WTC11 (cell line): ENCODE measurements at regions not wholly inside any gene's neighbourhood (a gene's known extent, or its start where the extent isn't known, plus 50 kb on each side); places are given as distances from the start of the nearest gene placed in this dataset.

ENCODE experiments used
- ATAC-seq: fragments of 200-7000 bp; cut with Tn5 transposase; 2 replicates; pipeline ENCODE4 v1.10.0; 2021; ENCODE audit warnings: mild to moderate bottlenecking, moderate library complexity
- CTCF ChIA-PET: fragments of 300-600 bp; sonication (Branson Sonifier 250); formaldehyde crosslinking; loops from one replicate; lab custom pipeline; 2021; ENCODE audit warnings: antibody characterized with exemption; lab: Charles Lee
- POLR2A ChIA-PET: fragments of 350-600 bp; sonication (Branson Sonifier 250); formaldehyde crosslinking; loops from one replicate; lab custom pipeline; 2021; ENCODE audit warnings: antibody characterized with exemption; lab: Charles Lee
- DNase-seq: peaks from one replicate; pipeline ENCODE4 v3.0.0; 2021; ENCODE audit warnings: low spot score
- H3K27ac Mint-ChIP-seq: 2 replicates; pipeline ENCODE4 v1.8.0; 2021; ENCODE audit warnings: mixed read lengths
- H3K27me3 Mint-ChIP-seq: 2 replicates; pipeline ENCODE4 v1.8.0; 2021; ENCODE audit warnings: low read depth, mild to moderate bottlenecking, moderate library complexity, mixed read lengths
- H3K36me3 Mint-ChIP-seq: 2 replicates; pipeline ENCODE4 v1.8.0; 2021; ENCODE audit warnings: mixed read lengths
- H3K4me1 Mint-ChIP-seq: 2 replicates; pipeline ENCODE4 v1.8.0; 2022; ENCODE audit warnings: mixed read lengths
- H3K4me3 Mint-ChIP-seq: 2 replicates; pipeline ENCODE4 v1.8.0; 2021; ENCODE audit warnings: mild to moderate bottlenecking, moderate library complexity, mixed read lengths
- H3K9me3 Mint-ChIP-seq: 2 replicates; pipeline ENCODE4 v1.8.0; 2021; ENCODE audit warnings: mixed read lengths
- ARID4B ChIP-seq: sonication (generic); formaldehyde crosslinking; IDR thresholded peaks from 2 replicates; pipeline ENCODE4 v1.8.0; 2023; ENCODE audit warnings: missing genetic modification reagents, mild to moderate bottlenecking, borderline replicate concordance
- CREB1 ChIP-seq: sonication (generic); formaldehyde crosslinking; IDR thresholded peaks from 2 replicates; pipeline ENCODE4 v1.8.0; 2023; ENCODE audit warnings: mild to moderate bottlenecking, missing genetic modification reagents
- CREM ChIP-seq: sonication (generic); formaldehyde crosslinking; IDR thresholded peaks from 2 replicates; pipeline ENCODE4 v1.8.1; 2022; ENCODE audit warnings: mild to moderate bottlenecking, missing genetic modification reagents, moderate library complexity
- EMX1 ChIP-seq: fragments of 250-450 bp; sonication (Bioruptor Pico); IDR thresholded peaks from 2 replicates; pipeline ENCODE4 v1.8.0; 2021; ENCODE audit warnings: mild to moderate bottlenecking
- ESRRA ChIP-seq: sonication (generic); formaldehyde crosslinking; IDR thresholded peaks from 2 replicates; pipeline ENCODE4 v1.8.1; 2022; ENCODE audit warnings: mild to moderate bottlenecking, missing genetic modification reagents, borderline replicate concordance
- FOXP1 ChIP-seq: sonication (generic); formaldehyde crosslinking; IDR thresholded peaks from 2 replicates; pipeline ENCODE4 v1.8.0; 2022; ENCODE audit warnings: missing genetic modification reagents, mild to moderate bottlenecking, moderate library complexity, borderline replicate concordance
- GABPB1 ChIP-seq: sonication (generic); formaldehyde crosslinking; IDR thresholded peaks from 2 replicates; pipeline ENCODE4 v1.8.1; 2023; ENCODE audit warnings: mild to moderate bottlenecking, missing genetic modification reagents
- IRF2 ChIP-seq: sonication (generic); formaldehyde crosslinking; IDR thresholded peaks from 2 replicates; pipeline ENCODE4 v1.8.0; 2022; ENCODE audit warnings: low read depth, missing genetic modification reagents, borderline replicate concordance
- KAT7 ChIP-seq: sonication (generic); formaldehyde crosslinking; IDR thresholded peaks from 2 replicates; pipeline ENCODE4 v1.8.1; 2023; ENCODE audit warnings: missing genetic modification reagents, mild to moderate bottlenecking, borderline replicate concordance
- NFATC4 ChIP-seq: fragments of 250-450 bp; sonication (Bioruptor Pico); IDR thresholded peaks from 2 replicates; pipeline ENCODE4 v1.9.0; 2021; ENCODE audit warnings: mild to moderate bottlenecking
- PREB ChIP-seq: sonication (generic); formaldehyde crosslinking; IDR thresholded peaks from 2 replicates; pipeline ENCODE4 v1.8.1; 2022; ENCODE audit warnings: mild to moderate bottlenecking, missing genetic modification reagents, moderate library complexity, borderline replicate concordance
- PRRX2 ChIP-seq: fragments of 250-450 bp; sonication (Bioruptor Pico); IDR thresholded peaks from 2 replicates; pipeline ENCODE4 v1.8.0; 2021; ENCODE audit warnings: mild to moderate bottlenecking
- RELA ChIP-seq: sonication (generic); formaldehyde crosslinking; IDR thresholded peaks from 2 replicates; pipeline ENCODE4 v1.8.1; 2022; ENCODE audit warnings: missing genetic modification reagents, mild to moderate bottlenecking, borderline replicate concordance
- TCF7 ChIP-seq: sonication (generic); formaldehyde crosslinking; IDR thresholded peaks from 2 replicates; pipeline ENCODE4 v1.8.0; 2022; ENCODE audit warnings: mild to moderate bottlenecking, low read depth, missing genetic modification reagents, moderate library complexity
- TEAD1 ChIP-seq: sonication (generic); formaldehyde crosslinking; IDR thresholded peaks from 2 replicates; pipeline ENCODE4 v1.8.0; 2022; ENCODE audit warnings: mild to moderate bottlenecking, missing genetic modification reagents
- ZNF219 ChIP-seq: sonication (generic); formaldehyde crosslinking; IDR thresholded peaks from 2 replicates; pipeline ENCODE4 v1.8.0; 2023; ENCODE audit warnings: missing genetic modification reagents, mild to moderate bottlenecking, borderline replicate concordance
- ZNF263 ChIP-seq: sonication (generic); formaldehyde crosslinking; IDR thresholded peaks from 2 replicates; pipeline ENCODE4 v1.8.1; 2022; ENCODE audit warnings: low read depth, mild to moderate bottlenecking, moderate library complexity, missing genetic modification reagents
- TF ChIP-seq, protein P1 (sequence below): sonication (generic); formaldehyde crosslinking; IDR thresholded peaks from 2 replicates; pipeline ENCODE4 v1.8.1; 2023; ENCODE audit warnings: mild to moderate bottlenecking, moderate library complexity, missing genetic modification reagents
- TF ChIP-seq, protein P2 (sequence below): sonication (generic); formaldehyde crosslinking; IDR thresholded peaks from 2 replicates; pipeline ENCODE4 v1.8.0; 2022; ENCODE audit warnings: mild to moderate bottlenecking, missing genetic modification reagents

DNA sequence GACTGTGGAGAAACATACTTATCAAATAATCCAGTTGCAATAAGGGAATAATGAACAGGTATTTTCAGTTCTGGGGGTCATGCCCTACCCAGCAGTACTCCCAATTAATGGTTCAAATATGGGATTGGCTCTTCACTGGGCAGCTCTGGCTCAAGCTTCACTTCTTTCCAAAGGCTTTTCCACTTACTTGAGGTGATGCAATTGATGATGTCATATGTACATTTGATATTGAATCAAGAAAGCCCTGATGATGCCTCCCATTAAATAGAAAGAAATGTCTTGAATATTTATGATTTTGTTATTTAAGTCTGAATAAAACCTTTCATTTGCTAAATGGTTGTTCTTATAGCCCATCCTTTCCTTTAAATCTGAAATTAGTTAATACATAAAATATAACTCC, 789.9 kb downstream of the USP25 start (continued):
- TF ChIP-seq, protein P1, sequence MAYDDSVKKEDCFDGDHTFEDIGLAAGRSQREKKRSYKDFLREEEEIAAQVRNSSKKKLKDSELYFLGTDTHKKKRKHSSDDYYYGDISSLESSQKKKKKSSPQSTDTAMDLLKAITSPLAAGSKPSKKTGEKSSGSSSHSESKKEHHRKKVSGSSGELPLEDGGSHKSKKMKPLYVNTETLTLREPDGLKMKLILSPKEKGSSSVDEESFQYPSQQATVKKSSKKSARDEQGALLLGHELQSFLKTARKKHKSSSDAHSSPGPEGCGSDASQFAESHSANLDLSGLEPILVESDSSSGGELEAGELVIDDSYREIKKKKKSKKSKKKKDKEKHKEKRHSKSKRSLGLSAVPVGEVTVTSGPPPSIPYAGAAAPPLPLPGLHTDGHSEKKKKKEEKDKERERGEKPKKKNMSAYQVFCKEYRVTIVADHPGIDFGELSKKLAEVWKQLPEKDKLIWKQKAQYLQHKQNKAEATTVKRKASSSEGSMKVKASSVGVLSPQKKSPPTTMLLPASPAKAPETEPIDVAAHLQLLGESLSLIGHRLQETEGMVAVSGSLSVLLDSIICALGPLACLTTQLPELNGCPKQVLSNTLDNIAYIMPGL (CRISPR knock-in tag), result no peak

GRCh38 chr21:16522548-16522947, 792.8 kb downstream of the USP25 start:
- H3K9me3 Mint-ChIP-seq, result no peaks in the 10 kb centered on the region
- TF ChIP-seq ZNF219 (CRISPR knock-in tag), result no peak
- no peak for TF ChIP-seq ESRRA (CRISPR knock-in tag)
- TF ChIP-seq CREB1 (CRISPR knock-in tag), result no peak
- TF ChIP-seq NFATC4, result no peak
- TF ChIP-seq PREB (CRISPR knock-in tag), result no peak
- TF ChIP-seq TEAD1, result no peak
- TF ChIP-seq IRF2 (CRISPR knock-in tag), result no peak
- TF ChIP-seq RELA (CRISPR knock-in tag), result no peak
- no peak for TF ChIP-seq GABPB1 (CRISPR knock-in tag)
- no peak for TF ChIP-seq EMX1 (CRISPR knock-in tag)
- no peak for TF ChIP-seq KAT7 (CRISPR knock-in tag)
- POLR2A ChIA-PET, result no interaction called here
- no peak overlapping the region for H3K27ac Mint-ChIP-seq
- DNase-seq (no peak), ATAC-seq (no peak)
- no peaks in the 10 kb centered on the region for H3K27me3 Mint-ChIP-seq
- H3K4me1 Mint-ChIP-seq, result no peaks in the 10 kb centered on the region
- CTCF ChIA-PET, result no interaction called here
- no peaks in the 10 kb centered on the region for H3K36me3 Mint-ChIP-seq
- H3K4me3 Mint-ChIP-seq, result no peak overlapping the region

GRCh38 chr21:16530656-16531055, 800.9 kb downstream of the USP25 start:
- no peak for TF ChIP-seq FOXP1 (CRISPR knock-in tag)
- no peak for TF ChIP-seq ARID4B
- TF ChIP-seq ZNF263 (CRISPR knock-in tag), result no peak
- TF ChIP-seq TCF7 (CRISPR knock-in tag), result no peak
- no peak for TF ChIP-seq PRRX2 (CRISPR knock-in tag)
- TF ChIP-seq CREM (CRISPR knock-in tag), result no peak
- TF ChIP-seq, protein P2, sequence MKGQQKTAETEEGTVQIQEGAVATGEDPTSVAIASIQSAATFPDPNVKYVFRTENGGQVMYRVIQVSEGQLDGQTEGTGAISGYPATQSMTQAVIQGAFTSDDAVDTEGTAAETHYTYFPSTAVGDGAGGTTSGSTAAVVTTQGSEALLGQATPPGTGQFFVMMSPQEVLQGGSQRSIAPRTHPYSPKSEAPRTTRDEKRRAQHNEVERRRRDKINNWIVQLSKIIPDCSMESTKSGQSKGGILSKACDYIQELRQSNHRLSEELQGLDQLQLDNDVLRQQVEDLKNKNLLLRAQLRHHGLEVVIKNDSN (CRISPR knock-in tag), result no peak
- DNase-seq (no peak), ATAC-seq (no peak)
- H3K27me3 Mint-ChIP-seq, result no peaks in the 10 kb centered on the region
- no peak overlapping the region for H3K27ac Mint-ChIP-seq
- no peak overlapping the region for H3K4me3 Mint-ChIP-seq
- POLR2A ChIA-PET, result no interaction called here
- CTCF ChIA-PET, result no interaction called here
- peaks cover 6% of the 10 kb centered on the region; the same call in 1 of the 2 replicates for H3K36me3 Mint-ChIP-seq
- H3K9me3 Mint-ChIP-seq, result peaks cover 22% of the 10 kb centered on the region
- H3K4me1 Mint-ChIP-seq, result peaks cover 6% of the 10 kb centered on the region; the same call in 1 of the 2 replicates
